ENCODE measurements at regions not wholly inside any gene's neighbourhood (a gene's known extent, or its start where the extent isn't known, plus 50 kb on each side); places are given as distances from the start of the nearest gene placed in this dataset.
"Not testable (repeated sequence)": the region's sequence is repeated elsewhere in the genome, so short reads cannot be mapped to it uniquely, and the experiment has no call there.

DNA sequence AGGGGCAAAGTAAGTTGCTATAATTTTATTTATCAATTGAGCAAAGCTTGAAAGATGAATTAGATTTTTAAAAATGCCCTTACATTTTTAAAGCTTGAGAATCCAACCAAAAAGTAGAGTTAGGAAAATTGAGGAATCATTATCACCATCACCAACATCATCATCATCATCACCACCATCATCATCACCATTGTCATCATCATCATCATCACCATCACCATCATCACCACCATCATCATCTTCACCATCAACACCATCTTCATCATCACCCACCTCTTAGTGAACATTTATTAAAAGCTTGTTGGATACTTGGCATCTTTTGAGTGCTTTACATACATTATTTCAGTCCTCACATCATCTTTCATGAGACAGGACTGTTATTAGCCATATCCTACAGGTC, 504.4 kb upstream of the TNP1 start:
- Mint-ChIP-seq H3K4me1 (ENCODE audit: low read depth) (no peaks in the 10 kb centered on the region), H3K27me3 (no peaks in the 10 kb centered on the region), H3K9me3 (ENCODE audit: low read depth) (no peaks in the 10 kb centered on the region), H3K4me3 (no peak overlapping the region), H3K27ac (no peak overlapping the region), H3K36me3 (no peaks in the 10 kb centered on the region)

DNA sequence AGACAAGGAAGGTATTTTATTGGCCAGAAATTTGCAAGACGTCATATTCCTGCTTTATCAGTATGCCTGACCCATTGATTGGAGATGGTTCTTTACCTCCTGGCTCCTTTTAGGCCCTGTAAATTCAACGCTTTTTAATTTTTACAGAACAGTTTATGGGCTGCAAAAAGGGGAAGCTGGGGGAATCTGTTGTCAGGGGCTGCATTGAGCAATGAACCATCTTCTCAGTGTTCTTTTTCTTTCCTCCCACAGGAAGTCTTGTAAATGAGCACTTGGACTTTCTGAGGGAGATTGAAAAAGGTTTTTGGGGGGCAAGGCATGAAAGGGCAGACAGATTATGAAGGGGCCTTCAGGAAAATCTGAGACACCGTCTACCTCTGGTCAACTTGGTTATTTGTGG, 503.6 kb upstream of the TNP1 start:
- Mint-ChIP-seq H3K4me3 (no peak overlapping the region), H3K36me3 (no peaks in the 10 kb centered on the region), H3K4me1 (ENCODE audit: low read depth) (no peaks in the 10 kb centered on the region), H3K9me3 (ENCODE audit: low read depth) (no peaks in the 10 kb centered on the region), H3K27ac (no peak overlapping the region), H3K27me3 (no peaks in the 10 kb centered on the region)

DNA sequence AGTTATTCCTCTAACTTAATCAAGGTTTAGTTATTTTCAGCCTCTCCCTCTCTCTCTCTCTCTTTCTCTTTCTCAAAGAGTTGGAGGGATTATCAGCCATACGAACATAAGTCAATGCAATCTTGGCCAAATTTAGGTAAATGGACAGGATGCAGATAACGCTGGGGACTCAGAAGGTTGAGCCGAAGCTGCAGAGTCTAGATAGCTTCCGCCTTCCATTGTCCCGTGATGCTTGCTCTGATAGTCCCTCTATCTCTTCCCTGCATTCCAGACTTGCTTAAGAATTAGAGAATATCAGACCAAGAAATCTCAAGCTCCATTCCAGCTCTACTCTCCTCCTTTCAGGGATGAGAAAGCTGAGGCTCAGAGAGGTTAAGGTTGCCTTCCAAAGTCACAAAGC, 502.8 kb upstream of the TNP1 start:
- Mint-ChIP-seq H3K27ac (no peak overlapping the region), H3K27me3 (no peaks in the 10 kb centered on the region), H3K9me3 (ENCODE audit: low read depth) (no peaks in the 10 kb centered on the region), H3K4me3 (no peak overlapping the region), H3K4me1 (ENCODE audit: low read depth) (no peaks in the 10 kb centered on the region), H3K36me3 (no peaks in the 10 kb centered on the region)

- Mint-ChIP-seq H3K4me1 (ENCODE audit: low read depth) (no peaks in the 10 kb centered on the region), H3K36me3 (no peaks in the 10 kb centered on the region), H3K4me3 (no peak overlapping the region), H3K27me3 (no peaks in the 10 kb centered on the region), H3K9me3 (ENCODE audit: low read depth) (no peaks in the 10 kb centered on the region), H3K27ac (no peak overlapping the region)
Observed at GRCh38 chr2:217362286-217362685, 502.4 kb upstream of the TNP1 start.

GRCh38 chr2:217361483-217361880, 501.6 kb upstream of the TNP1 start:
- H3K27ac Mint-ChIP-seq: no peak overlapping the region
- no peaks in the 10 kb centered on the region for H3K4me1 Mint-ChIP-seq (ENCODE audit: low read depth)
- H3K9me3 Mint-ChIP-seq (ENCODE audit: low read depth): no peaks in the 10 kb centered on the region
- H3K4me3 Mint-ChIP-seq: no peak overlapping the region
- no peaks in the 10 kb centered on the region for H3K27me3 Mint-ChIP-seq
- H3K36me3 Mint-ChIP-seq: no peaks in the 10 kb centered on the region

DNA sequence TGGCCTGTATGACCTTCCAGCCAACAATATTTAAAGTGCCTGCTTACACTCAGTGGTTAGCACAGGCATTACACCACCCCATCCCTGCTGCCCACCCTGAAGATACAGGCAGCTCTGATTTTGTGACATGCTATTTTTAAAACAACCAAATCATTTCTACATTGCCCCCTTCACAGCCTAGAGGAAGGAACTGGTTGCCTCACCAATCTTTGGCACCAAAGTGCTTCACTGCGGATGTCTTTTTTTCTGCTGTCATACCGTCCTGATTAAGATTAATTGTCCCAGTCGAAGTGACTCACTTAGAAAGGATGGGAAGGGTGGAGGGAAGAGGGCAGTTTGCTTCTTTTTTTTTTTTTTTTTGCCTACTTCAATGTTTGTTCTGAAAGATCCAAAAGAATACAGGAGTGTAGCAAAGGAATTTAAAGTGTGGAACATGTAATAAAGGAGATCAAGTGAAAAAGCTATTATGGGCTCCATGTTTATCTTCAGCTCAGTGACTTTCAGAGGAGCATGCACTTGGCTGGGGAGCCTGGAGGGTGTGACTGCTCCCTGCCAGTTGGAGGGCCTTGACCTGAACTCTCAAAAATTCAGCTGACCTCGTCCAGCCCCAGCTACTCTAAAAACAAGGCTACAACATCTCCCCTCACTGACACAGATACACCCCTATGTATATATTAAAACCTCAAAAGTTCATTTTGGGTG, 501.1 kb upstream of the TNP1 start:
- no peak overlapping the region for H3K27ac Mint-ChIP-seq
- peaks cover 2% of the 10 kb centered on the region for H3K36me3 Mint-ChIP-seq
- H3K27me3 Mint-ChIP-seq: no peaks in the 10 kb centered on the region
- no peaks in the 10 kb centered on the region for H3K9me3 Mint-ChIP-seq (ENCODE audit: low read depth)
- no peak overlapping the region for H3K4me3 Mint-ChIP-seq
- no peaks in the 10 kb centered on the region for H3K4me1 Mint-ChIP-seq (ENCODE audit: low read depth)

GRCh38 chr2:217360111-217360510, 500.2 kb upstream of the TNP1 start:
- H3K4me3 Mint-ChIP-seq: no peak overlapping the region
- peaks cover 3% of the 10 kb centered on the region for H3K36me3 Mint-ChIP-seq

DNA sequence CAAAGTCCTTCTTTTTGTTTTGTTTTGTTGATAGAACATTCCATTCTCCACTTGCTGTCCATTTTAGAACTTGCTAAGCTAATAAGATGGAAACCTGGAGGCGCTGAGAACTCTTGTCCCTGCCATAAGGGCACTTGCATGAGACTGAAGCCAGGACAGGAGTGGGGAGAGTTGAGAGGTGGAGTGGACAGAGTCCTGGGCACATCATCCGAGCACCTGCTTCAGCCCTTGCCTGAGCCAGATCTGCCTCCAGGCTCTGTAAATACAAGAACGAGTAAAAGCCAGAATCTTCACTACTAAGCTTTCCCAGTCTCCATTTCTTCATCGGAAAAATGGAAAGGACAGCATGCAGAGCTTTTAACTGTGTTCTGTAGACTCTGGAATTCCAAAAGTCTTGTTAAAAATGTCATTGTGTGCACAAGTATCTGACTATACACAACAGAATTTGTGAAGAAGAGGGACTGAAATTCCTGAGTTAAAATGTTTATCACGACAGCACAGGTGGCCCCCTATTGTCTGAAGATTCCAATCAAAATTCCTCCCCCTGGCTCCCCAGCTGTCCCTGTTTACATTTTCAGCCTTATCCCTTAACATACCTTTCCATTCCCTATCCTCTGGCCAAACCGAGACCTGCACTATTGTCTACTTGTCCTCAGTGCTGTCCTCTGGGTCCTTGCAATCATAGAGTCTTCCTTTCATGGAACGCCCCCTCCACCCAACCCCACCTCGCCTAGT, 498.2 kb upstream of the TNP1 start:
- H3K27ac Mint-ChIP-seq: no peak overlapping the region
- H3K9me3 Mint-ChIP-seq (ENCODE audit: low read depth): no peaks in the 10 kb centered on the region
- H3K27me3 Mint-ChIP-seq: no peaks in the 10 kb centered on the region
- H3K36me3 Mint-ChIP-seq: peaks cover 3% of the 10 kb centered on the region
- H3K4me1 Mint-ChIP-seq (ENCODE audit: low read depth): no peaks in the 10 kb centered on the region
- no peak overlapping the region for H3K4me3 Mint-ChIP-seq

More at GRCh38 chr2:217360111-217360510, 500.2 kb upstream of the TNP1 start:
- no peaks in the 10 kb centered on the region for H3K27me3 Mint-ChIP-seq
- no peaks in the 10 kb centered on the region for H3K4me1 Mint-ChIP-seq (ENCODE audit: low read depth)
- no peak overlapping the region for H3K27ac Mint-ChIP-seq
- H3K9me3 Mint-ChIP-seq (ENCODE audit: low read depth): no peaks in the 10 kb centered on the region

DNA sequence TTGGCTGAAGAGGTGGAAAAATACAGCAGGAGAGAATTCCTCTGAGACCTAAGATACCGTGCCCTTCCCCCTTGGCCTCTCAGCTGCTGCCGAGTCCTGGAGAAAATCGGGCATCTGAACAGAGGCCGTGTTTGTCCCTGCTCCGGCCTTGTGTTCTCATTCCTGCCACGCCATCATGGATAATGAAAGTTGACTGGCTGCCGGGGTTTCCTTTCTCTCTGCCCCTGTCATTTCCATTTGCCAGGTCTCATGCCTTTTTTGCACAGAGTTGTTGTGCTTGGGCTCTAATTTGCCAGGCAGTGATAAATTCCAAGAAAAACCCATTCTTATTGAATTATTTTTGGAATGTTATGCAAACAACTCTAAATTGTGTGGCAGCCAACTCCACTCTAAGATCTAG, 496.9 kb upstream of the TNP1 start:
- Mint-ChIP-seq H3K27ac (no peak overlapping the region), H3K4me3 (no peak overlapping the region), H3K9me3 (ENCODE audit: low read depth) (no peaks in the 10 kb centered on the region), H3K36me3 (peaks cover 3% of the 10 kb centered on the region), H3K4me1 (ENCODE audit: low read depth) (no peaks in the 10 kb centered on the region), H3K27me3 (no peaks in the 10 kb centered on the region)

DNA sequence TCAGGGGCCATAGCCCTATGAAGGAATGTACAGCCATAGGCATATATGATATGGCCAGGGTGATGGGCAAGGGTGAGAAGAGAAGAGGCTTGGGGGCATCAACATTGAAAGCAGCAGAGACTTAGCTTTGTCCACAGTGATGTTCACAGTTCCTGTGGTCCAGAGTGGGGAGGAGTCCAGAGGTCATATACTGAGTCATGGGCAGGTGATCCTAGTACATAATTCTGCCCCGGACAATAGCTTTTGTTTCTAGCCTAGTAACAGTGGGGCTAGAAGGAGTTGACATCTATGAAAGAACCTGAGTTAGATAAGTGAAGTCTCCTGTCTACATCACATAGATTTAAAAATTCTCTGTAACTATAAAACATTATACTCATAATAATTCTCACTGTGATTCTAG, 496.3 kb upstream of the TNP1 start:
- Mint-ChIP-seq H3K27ac (no peak overlapping the region), H3K36me3 (peaks cover 3% of the 10 kb centered on the region), H3K4me1 (ENCODE audit: low read depth) (no peaks in the 10 kb centered on the region), H3K27me3 (no peaks in the 10 kb centered on the region), H3K4me3 (no peak overlapping the region), H3K9me3 (ENCODE audit: low read depth) (no peaks in the 10 kb centered on the region)

DNA sequence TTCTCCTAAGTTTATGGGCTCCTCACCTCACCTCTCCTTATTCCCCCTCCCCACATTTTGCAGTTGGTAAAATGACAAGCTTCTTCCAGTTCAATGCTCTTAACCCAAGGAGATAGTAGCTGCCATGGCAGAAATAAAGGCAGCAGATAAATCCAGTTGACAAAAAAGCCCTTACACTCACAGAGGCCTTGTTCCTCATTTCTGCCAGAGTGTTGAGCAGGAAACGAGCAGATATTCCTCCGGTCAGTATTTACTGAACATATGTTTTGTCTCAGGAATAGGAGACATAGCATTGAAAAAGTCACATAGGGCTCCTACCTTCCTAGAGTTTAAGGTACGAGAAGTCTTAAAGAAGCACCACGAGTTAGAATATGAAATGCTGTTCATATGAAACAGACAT, 493.7 kb upstream of the TNP1 start:
- Mint-ChIP-seq H3K27ac (no peak overlapping the region), H3K9me3 (ENCODE audit: low read depth) (peaks cover 10% of the 10 kb centered on the region), H3K4me1 (ENCODE audit: low read depth) (no peaks in the 10 kb centered on the region), H3K4me3 (no peak overlapping the region), H3K36me3 (peaks cover 5% of the 10 kb centered on the region), H3K27me3 (no peaks in the 10 kb centered on the region)

DNA sequence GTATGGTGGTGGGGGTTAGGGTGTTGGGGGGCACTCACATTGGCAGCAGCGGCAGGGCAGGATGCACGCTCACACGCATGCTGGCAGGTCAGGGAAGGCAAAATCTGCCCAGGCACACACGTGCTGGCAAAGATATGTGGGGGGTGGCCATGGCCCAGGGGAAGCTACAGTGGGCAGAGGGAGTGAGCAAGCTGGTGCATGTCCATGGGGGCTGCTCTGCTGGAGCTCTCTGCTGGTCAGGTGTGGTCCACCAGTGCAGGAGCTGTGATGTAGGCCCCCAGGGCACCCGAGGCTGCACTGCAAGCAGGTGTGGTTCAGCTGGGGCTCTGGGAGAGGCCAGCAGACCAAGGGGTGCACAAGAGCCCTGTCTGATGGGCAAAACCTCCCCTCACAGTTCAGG, 491.5 kb upstream of the TNP1 start:
- no peak overlapping the region for H3K27ac Mint-ChIP-seq
- H3K27me3 Mint-ChIP-seq: no peaks in the 10 kb centered on the region
- no peaks in the 10 kb centered on the region for H3K4me1 Mint-ChIP-seq (ENCODE audit: low read depth)
- no peak overlapping the region for H3K4me3 Mint-ChIP-seq
- peaks cover 14% of the 10 kb centered on the region for H3K9me3 Mint-ChIP-seq (ENCODE audit: low read depth)
- peaks cover 5% of the 10 kb centered on the region for H3K36me3 Mint-ChIP-seq

GRCh38 chr2:217349251-217349650, 489.4 kb upstream of the TNP1 start:
- Mint-ChIP-seq H3K27ac (no peak overlapping the region), H3K4me3 (no peak overlapping the region), H3K4me1 (ENCODE audit: low read depth) (no peaks in the 10 kb centered on the region), H3K27me3 (no peaks in the 10 kb centered on the region), H3K9me3 (ENCODE audit: low read depth) (peaks cover 14% of the 10 kb centered on the region), H3K36me3 (peaks cover 2% of the 10 kb centered on the region)

- H3K4me1 Mint-ChIP-seq (ENCODE audit: low read depth); H3K36me3 Mint-ChIP-seq; H3K27ac Mint-ChIP-seq; H3K4me3 Mint-ChIP-seq; H3K27me3 Mint-ChIP-seq: not testable (repeated sequence)
- H3K9me3 Mint-ChIP-seq (ENCODE audit: low read depth): peaks cover 14% of the 10 kb centered on the region
Observed at GRCh38 chr2:217347630-217348029, 487.8 kb upstream of the TNP1 start.

DNA sequence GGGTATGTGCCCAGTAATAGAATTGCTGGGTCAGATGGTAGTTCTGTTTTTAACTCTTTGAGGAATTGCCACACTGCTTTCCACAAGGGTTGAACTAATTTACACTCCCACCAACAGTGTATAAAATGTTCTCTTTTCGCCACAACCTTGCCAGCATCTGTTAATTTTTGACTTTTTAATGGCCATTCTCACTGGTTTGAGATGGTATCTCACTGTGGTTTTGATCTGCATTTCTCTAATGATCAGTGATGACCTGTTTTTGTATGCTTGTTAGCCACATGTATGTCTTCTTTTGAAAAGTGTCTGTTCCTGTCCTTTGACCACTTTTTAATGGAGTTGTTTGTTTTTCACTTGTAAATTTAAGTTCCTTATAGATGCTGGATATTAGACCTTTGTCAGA, 486.2 kb upstream of the TNP1 start:
- H3K36me3 Mint-ChIP-seq; H3K27me3 Mint-ChIP-seq; H3K4me3 Mint-ChIP-seq; H3K27ac Mint-ChIP-seq; H3K4me1 Mint-ChIP-seq (ENCODE audit: low read depth): not testable (repeated sequence)
- peaks cover 14% of the 10 kb centered on the region for H3K9me3 Mint-ChIP-seq (ENCODE audit: low read depth)

- Mint-ChIP-seq H3K9me3 (ENCODE audit: low read depth) (no peaks in the 10 kb centered on the region), H3K4me3 (no peak overlapping the region), H3K27ac (no peak overlapping the region), H3K36me3 (no peaks in the 10 kb centered on the region), H3K27me3 (no peaks in the 10 kb centered on the region), H3K4me1 (ENCODE audit: low read depth) (no peaks in the 10 kb centered on the region)
Observed at GRCh38 chr2:217340899-217341298, 481.0 kb upstream of the TNP1 start.
